Loucy (cell line): ENCODE measurements at regions not wholly inside any gene's neighbourhood (a gene's known extent, or its start where the extent isn't known, plus 50 kb on each side); places are given as distances from the start of the nearest gene placed in this dataset.

ENCODE experiments used
- H2AFZ ChIP-seq: fragments of 200-600 bp; sonication (generic); 2 replicates; pipeline ENCODE4 v1.6.0; 2016; ENCODE audit warnings: antibody characterized with exemption, mild to moderate bottlenecking, low read length, moderate library complexity
- H3F3A ChIP-seq: fragments of 200-600 bp; 2 replicates; pipeline ENCODE4 v1.6.0; 2016; ENCODE audit warnings: antibody characterized with exemption, low read depth, mild to moderate bottlenecking
- H3K27me3 ChIP-seq: fragments of 200-600 bp; sonication (generic); 2 replicates; pipeline ENCODE4 v1.6.1; 2014; ENCODE audit warnings: low read length, mild to moderate bottlenecking; ENCODE audit not compliant: insufficient read depth, poor library complexity, severe bottlenecking
- H3K36me3 ChIP-seq: fragments of 200-600 bp; sonication (generic); 2 replicates; pipeline ENCODE4 v1.6.1; 2016; ENCODE audit warnings: low read length; ENCODE audit not compliant: insufficient read depth
- H3K4me1 ChIP-seq: fragments of 200-600 bp; sonication (generic); 2 replicates; pipeline ENCODE4 v1.5.1; 2014; ENCODE audit warnings: low read length, mild to moderate bottlenecking; ENCODE audit not compliant: insufficient read depth, poor library complexity, severe bottlenecking
- H3K4me2 ChIP-seq: fragments of 200-600 bp; sonication (generic); 2 replicates; pipeline ENCODE4 v1.6.0; 2014; ENCODE audit warnings: antibody characterized with exemption, low read length, low read depth, mild to moderate bottlenecking; ENCODE audit not compliant: poor library complexity, severe bottlenecking
- H3K4me3 ChIP-seq: fragments of 200-600 bp; sonication (generic); 2 replicates; pipeline ENCODE4 v1.5.1; 2014; ENCODE audit warnings: low read length, mild to moderate bottlenecking, mixed read lengths; ENCODE audit not compliant: poor library complexity, severe bottlenecking
- H3K79me2 ChIP-seq: fragments of 200-600 bp; sonication (generic); 2 replicates; pipeline ENCODE4 v1.6.1; 2014; ENCODE audit warnings: low read length; ENCODE audit not compliant: insufficient read depth
- H3K9ac ChIP-seq: fragments of 200-600 bp; sonication (generic); 2 replicates; pipeline ENCODE4 v1.6.0; 2014; ENCODE audit warnings: mild to moderate bottlenecking, low read depth, low read length, moderate library complexity; ENCODE audit not compliant: poor library complexity, severe bottlenecking
- H3K9me2 ChIP-seq: fragments of 200-600 bp; sonication (generic); replicated peaks from 2 replicates; pipeline ENCODE4 v1.6.1; 2016; ENCODE audit warnings: low read depth, low read length, mixed read lengths
- H3K9me3 ChIP-seq: fragments of 200-600 bp; sonication (generic); 2 replicates; pipeline ENCODE4 v1.6.1; 2014; ENCODE audit warnings: mild to moderate bottlenecking, antibody characterized with exemption, low read length, low read depth; ENCODE audit not compliant: insufficient read depth
- H4K20me1 ChIP-seq: fragments of 200-600 bp; sonication (generic); 2 replicates; pipeline ENCODE4 v1.6.0; 2014; ENCODE audit warnings: antibody characterized with exemption, low read length, mild to moderate bottlenecking; ENCODE audit not compliant: insufficient read depth, poor library complexity, severe bottlenecking
- CTCF ChIP-seq: fragments of 200-600 bp; sonication (generic); conservative IDR thresholded peaks from 2 replicates; pipeline ENCODE4 v1.5.1; 2014; ENCODE audit warnings: mild to moderate bottlenecking, antibody characterized with exemption, low read length
- EZH2phosphoT487 ChIP-seq: fragments of 200-600 bp; IDR thresholded peaks from 2 replicates; pipeline ENCODE4 v1.6.1; 2018; ENCODE audit warnings: antibody characterized with exemption, mild to moderate bottlenecking, moderate library complexity, borderline replicate concordance

- Histone ChIP-seq H3K4me1 (no peaks in the 10 kb centered on the region), H3K27me3 (no peaks in the 10 kb centered on the region), H2AFZ (no peak overlapping the region), H3K9me2 (no peaks in the 10 kb centered on the region), H3K9me3 (no peaks in the 10 kb centered on the region), H3K4me2 (no peak overlapping the region), H3F3A (no peaks in the 10 kb centered on the region), H3K9ac (no peak overlapping the region), H3K79me2 (no peaks in the 10 kb centered on the region), H4K20me1 (no peaks in the 10 kb centered on the region), H3K36me3 (no peaks in the 10 kb centered on the region), H3K4me3 (no peak overlapping the region)
- no peak for TF ChIP-seq EZH2phosphoT487
- no peak for TF ChIP-seq CTCF
Measured at GRCh38 chr18:55856229-55856628, 268.2 kb upstream of the TCF4 start.

GRCh38 chr18:55853268-55853667 lies 265.3 kb upstream of the TCF4 start:
- Histone ChIP-seq H2AFZ (no peak overlapping the region), H3K36me3 (no peaks in the 10 kb centered on the region), H3K27me3 (no peaks in the 10 kb centered on the region), H3K79me2 (no peaks in the 10 kb centered on the region), H3K4me1 (no peaks in the 10 kb centered on the region), H3K9ac (no peak overlapping the region), H3F3A (no peaks in the 10 kb centered on the region), H3K9me3 (no peaks in the 10 kb centered on the region), H3K4me2 (no peak overlapping the region), H3K9me2 (no peaks in the 10 kb centered on the region), H3K4me3 (no peak overlapping the region), H4K20me1 (no peaks in the 10 kb centered on the region)
- TF ChIP-seq CTCF (no peak; the same call in 1 of the 2 replicates), EZH2phosphoT487 (no peak)

- Histone ChIP-seq H3K9me2 (no peaks in the 10 kb centered on the region), H2AFZ (no peak overlapping the region), H3K27me3 (no peaks in the 10 kb centered on the region), H3F3A (no peaks in the 10 kb centered on the region), H3K79me2 (no peaks in the 10 kb centered on the region), H3K9ac (no peak overlapping the region), H3K4me3 (no peak overlapping the region), H3K4me2 (no peak overlapping the region), H3K9me3 (no peaks in the 10 kb centered on the region), H3K4me1 (no peaks in the 10 kb centered on the region), H3K36me3 (no peaks in the 10 kb centered on the region), H4K20me1 (no peaks in the 10 kb centered on the region)
- no peak for TF ChIP-seq EZH2phosphoT487
- TF ChIP-seq CTCF = no peak
Measured at GRCh38 chr18:55850904-55851303, 262.9 kb upstream of the TCF4 start.
